Cardiac muscle cell (in vitro differentiated cells and primary cell): ENCODE measurements at regions not wholly inside any gene's neighbourhood (a gene's known extent, or its start where the extent isn't known, plus 50 kb on each side); places are given as distances from the start of the nearest gene placed in this dataset.

ENCODE experiments used
- DNase-seq, 2 donors: peaks; one replicate each; pipeline versions ENCODE4 v3.0.0 to v3.0.0-alpha.2; 2010 to 2017; ENCODE audit warnings: low read depth in 1 of 2, low spot score in 1 of 2
- H3K27ac ChIP-seq: fragments of 200-600 bp; sonication (generic); 2 replicates; pipeline ENCODE4 v1.5.1; 2016
- H3K27me3 ChIP-seq: fragments of 200-600 bp; sonication (generic); 2 replicates; pipeline ENCODE4 v1.6.0; 2016; ENCODE audit warnings: control low read depth
- H3K36me3 ChIP-seq: fragments of 200-600 bp; sonication (generic); 2 replicates; pipeline ENCODE4 v1.5.1; 2016; ENCODE audit warnings: control low read depth
- H3K4me1 ChIP-seq: fragments of 200-600 bp; sonication (generic); 2 replicates; pipeline ENCODE4 v1.8.1; 2017; ENCODE audit warnings: low read depth, mild to moderate bottlenecking, mixed run types
- H3K4me3 ChIP-seq: fragments of 200-600 bp; sonication (generic); 2 replicates; pipeline ENCODE4 v1.5.1; 2016; ENCODE audit warnings: mild to moderate bottlenecking
- H3K9me3 ChIP-seq: fragments of 200-600 bp; sonication (generic); 2 replicates; pipeline ENCODE4 v1.5.1; 2017; ENCODE audit warnings: low read depth, mild to moderate bottlenecking, control low read depth
- TF ChIP-seq, protein P1 (sequence below): IDR thresholded peaks from 2 replicates; pipeline ENCODE4 v1.5.1; 2012; ENCODE audit warnings: low read depth, mild to moderate bottlenecking, low read length

- TF ChIP-seq, protein P1, sequence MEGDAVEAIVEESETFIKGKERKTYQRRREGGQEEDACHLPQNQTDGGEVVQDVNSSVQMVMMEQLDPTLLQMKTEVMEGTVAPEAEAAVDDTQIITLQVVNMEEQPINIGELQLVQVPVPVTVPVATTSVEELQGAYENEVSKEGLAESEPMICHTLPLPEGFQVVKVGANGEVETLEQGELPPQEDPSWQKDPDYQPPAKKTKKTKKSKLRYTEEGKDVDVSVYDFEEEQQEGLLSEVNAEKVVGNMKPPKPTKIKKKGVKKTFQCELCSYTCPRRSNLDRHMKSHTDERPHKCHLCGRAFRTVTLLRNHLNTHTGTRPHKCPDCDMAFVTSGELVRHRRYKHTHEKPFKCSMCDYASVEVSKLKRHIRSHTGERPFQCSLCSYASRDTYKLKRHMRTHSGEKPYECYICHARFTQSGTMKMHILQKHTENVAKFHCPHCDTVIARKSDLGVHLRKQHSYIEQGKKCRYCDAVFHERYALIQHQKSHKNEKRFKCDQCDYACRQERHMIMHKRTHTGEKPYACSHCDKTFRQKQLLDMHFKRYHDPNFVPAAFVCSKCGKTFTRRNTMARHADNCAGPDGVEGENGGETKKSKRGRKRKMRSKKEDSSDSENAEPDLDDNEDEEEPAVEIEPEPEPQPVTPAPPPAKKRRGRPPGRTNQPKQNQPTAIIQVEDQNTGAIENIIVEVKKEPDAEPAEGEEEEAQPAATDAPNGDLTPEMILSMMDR = no peak
- H3K9me3 ChIP-seq = no peaks in the 10 kb centered on the region
These were observed 261.1 kb downstream of the HDGFL1 start for GRCh38 chr6:22830463-22830862.

GRCh38 chr6:22833191-22833590 lies 263.8 kb downstream of the HDGFL1 start:
- no peaks in the 10 kb centered on the region for H3K36me3 ChIP-seq
- no peak for DNase-seq
- TF ChIP-seq, protein P1 = no peak
- peaks cover 8% of the 10 kb centered on the region for H3K4me1 ChIP-seq
- no peaks in the 10 kb centered on the region for H3K9me3 ChIP-seq
- no peaks in the 10 kb centered on the region for H3K27me3 ChIP-seq
- H3K27ac ChIP-seq = peak overlapping the region; percentile 19
- H3K4me3 ChIP-seq = no peak overlapping the region

More at GRCh38 chr6:22830463-22830862, 261.1 kb downstream of the HDGFL1 start:
- Histone ChIP-seq H3K27me3 (no peaks in the 10 kb centered on the region), H3K4me1 (peaks cover 12% of the 10 kb centered on the region), H3K4me3 (no peak overlapping the region), H3K27ac (no peak overlapping the region), H3K36me3 (no peaks in the 10 kb centered on the region)
- no peak for DNase-seq

- H3K27me3 ChIP-seq = no peaks in the 10 kb centered on the region
- TF ChIP-seq, protein P1 = no peak
These were observed 269.0 kb downstream of the HDGFL1 start for GRCh38 chr6:22838345-22838744.

GRCh38 chr6:22845467-22845866 lies 276.1 kb downstream of the HDGFL1 start:
- no peaks in the 10 kb centered on the region for H3K27me3 ChIP-seq
- no peak overlapping the region for H3K27ac ChIP-seq
- no peaks in the 10 kb centered on the region for H3K9me3 ChIP-seq
- DNase-seq = no peak
- no peak overlapping the region for H3K4me3 ChIP-seq
- no peaks in the 10 kb centered on the region for H3K4me1 ChIP-seq
- no peaks in the 10 kb centered on the region for H3K36me3 ChIP-seq
- TF ChIP-seq, protein P1 = no peak

More at GRCh38 chr6:22838345-22838744, 269.0 kb downstream of the HDGFL1 start:
- DNase-seq = peak in 1 of 2 donors; percentile 15
- Histone ChIP-seq H3K9me3 (no peaks in the 10 kb centered on the region), H3K36me3 (no peaks in the 10 kb centered on the region), H3K4me3 (no peak overlapping the region), H3K4me1 (no peaks in the 10 kb centered on the region), H3K27ac (no peak overlapping the region)

DNA sequence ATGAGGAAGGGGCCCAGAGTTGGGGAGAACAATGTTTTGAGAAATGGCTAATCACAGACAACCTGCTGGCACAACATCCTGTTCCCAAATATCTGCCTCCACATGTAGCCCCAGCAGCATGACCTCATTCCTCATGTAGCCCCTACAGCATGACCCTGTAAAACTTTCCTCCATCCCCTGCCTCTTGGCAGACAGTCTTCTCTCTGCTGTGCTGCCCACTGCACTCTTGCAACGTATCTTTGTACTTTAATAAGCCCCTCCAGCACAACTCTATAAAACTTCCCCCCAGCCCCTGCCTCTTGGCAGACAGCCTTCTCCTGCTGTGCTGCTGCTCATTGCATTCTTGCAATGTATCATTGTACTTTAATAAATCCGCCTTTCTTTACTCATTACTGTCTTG lies 278.8 kb downstream of the HDGFL1 start:
- no peak for DNase-seq
- no peak overlapping the region for H3K4me3 ChIP-seq
- H3K4me1 ChIP-seq = no peaks in the 10 kb centered on the region
- no peaks in the 10 kb centered on the region for H3K9me3 ChIP-seq
- TF ChIP-seq, protein P1 = no peak
- no peaks in the 10 kb centered on the region for H3K36me3 ChIP-seq
- no peak overlapping the region for H3K27ac ChIP-seq
- H3K27me3 ChIP-seq = no peaks in the 10 kb centered on the region

- Histone ChIP-seq H3K4me1 (no peaks in the 10 kb centered on the region), H3K4me3 (no peak overlapping the region), H3K9me3 (no peaks in the 10 kb centered on the region), H3K36me3 (no peaks in the 10 kb centered on the region), H3K27me3 (no peaks in the 10 kb centered on the region), H3K27ac (no peak overlapping the region)
- DNase-seq = no peak
- TF ChIP-seq, protein P1 = no peak
These were observed 280.6 kb downstream of the HDGFL1 start for GRCh38 chr6:22849921-22850320.
